H9 (cell line): ENCODE measurements at regions not wholly inside any gene's neighbourhood (a gene's known extent, or its start where the extent isn't known, plus 50 kb on each side); places are given as distances from the start of the nearest gene placed in this dataset.

Experiments used
- DNase-seq: peaks from one replicate; pipeline ENCODE4 v3.0.0-alpha.2; 2017
- H2AFZ ChIP-seq: one replicate; pipeline ENCODE4 v1.6.1; 2013; ENCODE audit warnings: mild to moderate bottlenecking, low read length, control low read depth, moderate library complexity
- H2AK5ac ChIP-seq: 2 replicates; pipeline ENCODE4 v1.6.1; 2013; ENCODE audit warnings: low read length, control low read depth, mixed read lengths; ENCODE audit not compliant: insufficient read length
- H2BK120ac ChIP-seq: one replicate; pipeline ENCODE4 v1.6.1; 2013; ENCODE audit warnings: low read depth, mild to moderate bottlenecking, low read length, control low read depth, inconsistent platforms; ENCODE audit not compliant: poor library complexity, severe bottlenecking
- H2BK12ac ChIP-seq: 2 replicates; pipeline ENCODE4 v1.6.1; 2013; ENCODE audit warnings: low read length, control low read depth, mixed read lengths, low read depth; ENCODE audit not compliant: insufficient read length
- H2BK15ac ChIP-seq: 2 replicates; pipeline ENCODE4 v1.6.1; 2013; ENCODE audit warnings: low read depth, low read length, control low read depth
- H2BK20ac ChIP-seq: one replicate; pipeline ENCODE4 v1.6.1; 2013; ENCODE audit warnings: low read depth, mild to moderate bottlenecking, low read length, control low read depth, inconsistent platforms; ENCODE audit not compliant: poor library complexity, severe bottlenecking
- H2BK5ac ChIP-seq: 2 replicates; pipeline ENCODE4 v1.6.1; 2013; ENCODE audit warnings: low read length, control low read depth, mixed read lengths; ENCODE audit not compliant: insufficient read length
- H3K14ac ChIP-seq: 2 replicates; pipeline ENCODE4 v1.6.1; 2013; ENCODE audit warnings: low read length, control low read depth; ENCODE audit not compliant: insufficient read depth
- H3K18ac ChIP-seq: 2 replicates; pipeline ENCODE4 v1.6.1; 2013; ENCODE audit warnings: low read depth, mild to moderate bottlenecking, mixed read lengths, low read length, control low read depth; ENCODE audit not compliant: insufficient read length
- H3K23ac ChIP-seq: 2 replicates; pipeline ENCODE4 v1.6.1; 2013; ENCODE audit warnings: low read length, control low read depth, mixed read lengths, low read depth; ENCODE audit not compliant: insufficient read length
- H3K23me2 ChIP-seq: 2 replicates; pipeline ENCODE4 v1.6.1; 2013; ENCODE audit warnings: low read depth, mild to moderate bottlenecking, mixed read lengths, low read length, control low read depth; ENCODE audit not compliant: insufficient read length, poor library complexity, severe bottlenecking
- H3K27ac ChIP-seq: 2 replicates; pipeline ENCODE4 v1.5.1; 2013; ENCODE audit warnings: low read length, control low read depth, mixed read lengths, low read depth; ENCODE audit not compliant: insufficient read length
- H3K27me3 ChIP-seq: 2 replicates; pipeline ENCODE4 v1.6.1; 2013; ENCODE audit warnings: low read length, control low read depth, inconsistent platforms; ENCODE audit not compliant: insufficient read depth
- H3K4ac ChIP-seq: 2 replicates; pipeline ENCODE4 v1.6.1; 2013; ENCODE audit warnings: low read depth, mild to moderate bottlenecking, control low read depth, inconsistent platforms, low read length, moderate library complexity
- H3K4me1 ChIP-seq: 2 replicates; pipeline ENCODE4 v1.6.1; 2013; ENCODE audit warnings: low read length, control low read depth, inconsistent platforms; ENCODE audit not compliant: insufficient read depth
- H3K4me2 ChIP-seq: 2 replicates; pipeline ENCODE4 v1.6.1; 2013; ENCODE audit warnings: low read length, control low read depth, mixed read lengths; ENCODE audit not compliant: insufficient read length, insufficient read depth
- H3K56ac ChIP-seq: 2 replicates; pipeline ENCODE4 v1.6.1; 2013; ENCODE audit warnings: low read depth, mild to moderate bottlenecking, mixed read lengths, low read length, control low read depth; ENCODE audit not compliant: insufficient read length
- H3K79me1 ChIP-seq: 2 replicates; pipeline ENCODE4 v1.6.1; 2013; ENCODE audit warnings: low read depth, mild to moderate bottlenecking, moderate library complexity, low read length, control low read depth, inconsistent platforms; ENCODE audit not compliant: insufficient read depth, poor library complexity, severe bottlenecking
- H3K79me2 ChIP-seq: 2 replicates; pipeline ENCODE4 v1.6.1; 2013; ENCODE audit warnings: low read length, control low read depth, inconsistent platforms; ENCODE audit not compliant: insufficient read depth
- H3K9ac ChIP-seq: 2 replicates; pipeline ENCODE4 v1.6.1; 2013; ENCODE audit warnings: low read length, control low read depth, mixed read lengths; ENCODE audit not compliant: insufficient read length; ENCODE audit errors: extremely low read depth
- H3K9me3 ChIP-seq: one replicate; pipeline ENCODE4 v1.6.1; 2013; ENCODE audit warnings: low read depth, low read length, inconsistent platforms; ENCODE audit not compliant: control insufficient read depth
- H3T11ph ChIP-seq: one replicate; pipeline ENCODE4 v1.6.1; 2013; ENCODE audit warnings: mild to moderate bottlenecking, low read length, control low read depth, inconsistent platforms
- H4K20me1 ChIP-seq: one replicate; pipeline ENCODE4 v1.6.1; 2013; ENCODE audit not compliant: control insufficient read depth, insufficient read length, insufficient read depth
- H4K5ac ChIP-seq: 2 replicates; pipeline ENCODE4 v1.6.1; 2013; ENCODE audit warnings: low read depth, mild to moderate bottlenecking, mixed read lengths, low read length, control low read depth; ENCODE audit not compliant: insufficient read length
- H4K8ac ChIP-seq: replicated peaks from 2 replicates; pipeline ENCODE4 v1.6.1; 2013; ENCODE audit warnings: low read length, control low read depth, mixed read lengths, low read depth; ENCODE audit not compliant: insufficient read length
- H4K91ac ChIP-seq: 2 replicates; pipeline ENCODE4 v1.6.1; 2013; ENCODE audit warnings: low read depth, mild to moderate bottlenecking, moderate library complexity, mixed read lengths, low read length, control low read depth; ENCODE audit not compliant: insufficient read length
- H3K27ac Mint-ChIP-seq, 3 experiments: 2 replicates in 2 of 3; 3 replicates in 1 of 3; pipeline ENCODE4 v1.8.0; 2020 to 2021; ENCODE audit warnings: mixed read lengths in 3 of 3, mild to moderate bottlenecking in 1 of 3, moderate library complexity in 1 of 3
- H3K27me3 Mint-ChIP-seq: 2 replicates; pipeline ENCODE4 v1.8.0; 2021; ENCODE audit warnings: low read depth, mild to moderate bottlenecking, moderate library complexity, mixed read lengths
- H3K36me3 Mint-ChIP-seq, 3 experiments: 2 replicates in 2 of 3; 3 replicates in 1 of 3; pipeline ENCODE4 v1.8.0; 2020 to 2021; ENCODE audit warnings: low read depth in 3 of 3, mixed read lengths in 3 of 3; ENCODE audit not compliant: insufficient read depth in 1 of 3
- H3K4me1 Mint-ChIP-seq, 2 experiments: 2 replicates each; pipeline ENCODE4 v1.8.0; 2020; ENCODE audit warnings: mixed read lengths in 2 of 2
- H3K4me3 Mint-ChIP-seq, 2 experiments: 2 replicates in 1 of 2; 3 replicates in 1 of 2; pipeline ENCODE4 v1.8.0; 2020 to 2021; ENCODE audit warnings: mild to moderate bottlenecking in 2 of 2, mixed read lengths in 2 of 2, moderate library complexity in 1 of 2
- H3K9me3 Mint-ChIP-seq, 2 experiments: 2 replicates in 1 of 2; 3 replicates in 1 of 2; pipeline ENCODE4 v1.8.0; 2020; ENCODE audit warnings: mild to moderate bottlenecking in 2 of 2, mixed read lengths in 2 of 2, moderate library complexity in 1 of 2
- WGBS: extraction: QIAGEN DNeasy Blood & Tissue Kit; methylation state at CpG from one replicate; pipeline ENCODE4 v1.1.7; 2013; ENCODE audit warnings: missing lambda C conversion rate, low lambda C conversion rate, mixed read lengths; ENCODE audit not compliant: insufficient read length; ENCODE audit errors: extremely low coverage; 5-methylcytosine and 5-hydroxymethylcytosine counted together
- TF ChIP-seq, protein P1 (sequence below): fragments of 200-600 bp; sonication (generic); conservative IDR thresholded peaks from 3 replicates; pipeline ENCODE4 v1.8.0; 2021; ENCODE audit warnings: antibody characterized with exemption, mild to moderate bottlenecking

- Mint-ChIP-seq H3K4me3 (no peak overlapping the region), H3K27ac (no peak overlapping the region), H3K36me3 (peaks cover 2 to 28% (median 4%) of the 10 kb centered on the region in 3 experiments; a peak in 4 of 7 replicates), H3K4me1 (no peaks in the 10 kb centered on the region), H3K27me3 (peaks cover 9% of the 10 kb centered on the region), H3K9me3 (peaks cover 17 to 82% of the 10 kb centered on the region in 2 experiments)
- H3K27me3 ChIP-seq: no peaks in the 10 kb centered on the region
- no peaks in the 10 kb centered on the region for H3K79me2 ChIP-seq
- H3K9me3 ChIP-seq: peaks cover 84% of the 10 kb centered on the region
- H3K23ac ChIP-seq: no peak overlapping the region
- H3K4me1 ChIP-seq: no peaks in the 10 kb centered on the region
- H3T11ph ChIP-seq: no peak overlapping the region
- TF ChIP-seq, protein P1, sequence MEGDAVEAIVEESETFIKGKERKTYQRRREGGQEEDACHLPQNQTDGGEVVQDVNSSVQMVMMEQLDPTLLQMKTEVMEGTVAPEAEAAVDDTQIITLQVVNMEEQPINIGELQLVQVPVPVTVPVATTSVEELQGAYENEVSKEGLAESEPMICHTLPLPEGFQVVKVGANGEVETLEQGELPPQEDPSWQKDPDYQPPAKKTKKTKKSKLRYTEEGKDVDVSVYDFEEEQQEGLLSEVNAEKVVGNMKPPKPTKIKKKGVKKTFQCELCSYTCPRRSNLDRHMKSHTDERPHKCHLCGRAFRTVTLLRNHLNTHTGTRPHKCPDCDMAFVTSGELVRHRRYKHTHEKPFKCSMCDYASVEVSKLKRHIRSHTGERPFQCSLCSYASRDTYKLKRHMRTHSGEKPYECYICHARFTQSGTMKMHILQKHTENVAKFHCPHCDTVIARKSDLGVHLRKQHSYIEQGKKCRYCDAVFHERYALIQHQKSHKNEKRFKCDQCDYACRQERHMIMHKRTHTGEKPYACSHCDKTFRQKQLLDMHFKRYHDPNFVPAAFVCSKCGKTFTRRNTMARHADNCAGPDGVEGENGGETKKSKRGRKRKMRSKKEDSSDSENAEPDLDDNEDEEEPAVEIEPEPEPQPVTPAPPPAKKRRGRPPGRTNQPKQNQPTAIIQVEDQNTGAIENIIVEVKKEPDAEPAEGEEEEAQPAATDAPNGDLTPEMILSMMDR: no peak
- H3K9ac ChIP-seq: no peak overlapping the region
- no peak overlapping the region for H4K5ac ChIP-seq
- H3K4ac ChIP-seq: no peak overlapping the region
- H3K27ac ChIP-seq: no peak overlapping the region
- DNase-seq: no peak
- no peak overlapping the region for H2BK5ac ChIP-seq
- H3K56ac ChIP-seq: no peak overlapping the region
- no peak overlapping the region for H2AFZ ChIP-seq
- H4K8ac ChIP-seq: no peak overlapping the region
- no peaks in the 10 kb centered on the region for H3K23me2 ChIP-seq
- H3K4me2 ChIP-seq: no peak overlapping the region
- H2BK20ac ChIP-seq: no peak overlapping the region
- H3K14ac ChIP-seq: no peak overlapping the region
- no peaks in the 10 kb centered on the region for H3K79me1 ChIP-seq
- H4K20me1 ChIP-seq: no peaks in the 10 kb centered on the region
- H2BK120ac ChIP-seq: no peak overlapping the region
- H3K18ac ChIP-seq: no peak overlapping the region
- no peak overlapping the region for H2AK5ac ChIP-seq
- H4K91ac ChIP-seq: no peak overlapping the region
- H2BK15ac ChIP-seq: no peak overlapping the region
- no peak overlapping the region for H2BK12ac ChIP-seq
- no CpG with 5 or more reads among the region's 29 CpGs for WGBS
Observed at GRCh38 chr1:2932671-2933350, 88.5 kb upstream of the ACTRT2 start.
